ENCODE measurements at regions not wholly inside any gene's neighbourhood (a gene's known extent, or its start where the extent isn't known, plus 50 kb on each side); places are given as distances from the start of the nearest gene placed in this dataset.

- DNase-seq: peak; percentile 38
Measured at GRCh38 chr6:22886650-22887581, 317.6 kb downstream of the HDGFL1 start.

GRCh38 chr6:22888163-22888752 is 318.9 kb downstream of the HDGFL1 start:
- DNase-seq: peak; percentile 86

DNA sequence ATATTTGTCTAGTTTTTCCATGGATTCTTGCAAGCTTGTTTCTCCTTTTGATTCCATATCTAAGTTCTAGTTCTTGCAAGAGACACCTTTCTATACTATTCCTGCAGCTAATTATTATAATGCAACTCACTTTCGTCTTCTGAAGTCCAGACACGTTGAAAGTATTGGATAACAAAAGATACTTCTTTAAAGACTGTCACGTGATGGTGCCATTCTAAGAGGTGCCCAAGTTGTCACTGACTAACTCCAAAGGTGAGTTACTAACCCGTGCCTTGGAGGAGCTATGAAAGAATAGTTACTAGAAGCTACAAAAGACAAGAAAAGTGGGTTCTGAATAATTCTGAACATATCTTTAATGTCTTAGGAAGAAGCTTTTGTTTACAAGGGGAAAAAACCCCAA is 322.6 kb downstream of the HDGFL1 start:
- peak; percentile 14 for DNase-seq

GRCh38 chr6:22892452-22892851 is 323.1 kb downstream of the HDGFL1 start:
- DNase-seq: peak; percentile 96

GRCh38 chr6:22896696-22897095 is 327.3 kb downstream of the HDGFL1 start:
- no peak for DNase-seq

DNA sequence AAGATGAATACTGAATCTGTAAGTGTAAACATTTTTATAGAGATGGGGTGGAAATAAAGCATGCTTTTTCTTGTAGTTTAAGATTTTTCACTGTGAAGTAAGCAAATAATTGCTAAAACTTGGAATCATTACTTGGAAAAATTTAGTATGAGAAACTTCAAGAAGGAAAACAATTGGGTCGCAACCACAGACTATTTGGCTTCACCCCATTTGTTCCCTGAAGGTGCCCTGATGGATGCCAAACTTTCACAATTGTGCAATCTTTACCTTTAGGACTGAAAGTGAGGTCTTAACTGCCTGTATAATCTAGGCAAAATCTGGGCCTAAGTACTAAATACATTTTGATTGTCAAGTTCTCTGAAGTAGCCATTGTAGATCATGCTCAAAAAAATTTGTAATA is 330.1 kb downstream of the HDGFL1 start:
- DNase-seq: no peak

- DNase-seq: no peak
Measured at GRCh38 chr6:22903826-22904225, 334.5 kb downstream of the HDGFL1 start.

DNA sequence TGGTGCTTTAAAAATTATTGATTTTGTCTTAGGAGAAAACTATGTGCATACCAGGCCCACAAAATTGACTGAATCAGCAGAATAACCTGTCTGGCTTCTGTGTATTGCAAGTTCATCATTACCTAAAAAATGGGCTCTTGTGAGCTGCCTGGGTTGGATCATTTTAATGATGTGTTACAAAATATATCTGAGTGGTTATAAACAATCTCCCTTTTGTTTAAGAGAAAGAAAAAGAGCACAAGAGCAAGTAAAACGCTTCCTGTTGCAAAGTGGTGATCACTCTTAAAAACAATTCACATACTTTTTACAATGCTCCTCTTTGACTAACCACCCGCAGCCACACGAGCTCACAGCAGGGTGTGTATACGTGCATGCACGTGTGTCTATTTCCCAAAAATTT is 335.1 kb downstream of the HDGFL1 start:
- peak; percentile 41 for DNase-seq

DNA sequence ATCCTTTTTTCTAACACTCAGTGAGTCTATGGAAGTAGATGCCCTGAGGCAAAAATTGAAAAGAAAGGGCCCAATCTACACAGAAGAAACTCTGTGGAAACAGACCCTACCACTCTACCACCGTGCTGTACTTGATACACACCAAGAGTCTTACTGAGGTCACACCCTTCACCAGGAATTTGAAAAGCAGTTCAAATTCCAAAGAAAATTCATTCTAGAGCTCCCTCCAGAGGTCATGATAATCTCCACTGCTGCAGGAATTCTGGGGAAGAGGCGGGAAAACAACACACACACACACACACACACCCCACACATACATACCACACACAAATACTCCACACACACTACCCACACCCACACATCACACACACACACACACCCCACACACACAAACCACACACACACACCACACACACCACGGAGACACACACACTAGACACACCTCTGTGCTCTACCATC is 336.8 kb downstream of the HDGFL1 start:
- peak; percentile 69 for DNase-seq

DNA sequence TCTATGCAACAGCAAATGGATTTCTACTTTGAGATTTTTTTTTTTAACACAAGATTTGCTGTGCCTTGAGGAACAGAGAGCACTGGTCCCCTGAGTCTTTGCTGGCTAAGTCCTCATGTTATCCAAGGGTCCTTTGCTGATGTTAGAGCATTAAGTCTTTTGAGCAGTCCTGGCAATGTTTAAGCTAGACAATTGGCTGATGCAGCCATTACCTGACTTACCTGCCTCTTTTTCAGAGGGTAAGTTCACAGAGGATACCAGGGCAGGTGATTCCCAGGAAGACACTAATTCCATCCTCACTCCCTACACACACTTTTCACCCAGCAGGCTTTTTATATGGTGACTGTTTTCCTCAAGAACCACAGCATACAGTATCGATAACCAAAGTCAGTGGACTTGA is 337.7 kb downstream of the HDGFL1 start:
- no peak for DNase-seq

DNA sequence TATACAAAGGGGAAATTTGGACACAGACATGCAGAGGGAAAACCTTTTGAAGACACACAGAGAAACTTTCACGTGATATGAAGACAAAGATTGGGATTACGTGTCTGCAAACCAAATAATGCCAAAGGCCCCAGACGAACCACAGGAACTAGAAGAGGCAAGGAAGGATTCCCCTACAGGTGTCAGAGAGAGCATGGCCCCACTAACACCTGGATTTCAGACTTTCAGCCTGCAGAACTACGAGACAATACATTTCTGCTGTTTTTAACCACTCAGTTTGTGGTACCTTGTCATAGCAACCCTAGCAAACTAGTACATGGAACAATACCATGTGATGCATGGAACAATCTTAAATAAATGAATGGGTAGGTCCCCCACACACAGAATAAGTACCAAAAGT is 341.0 kb downstream of the HDGFL1 start:
- DNase-seq: no peak

- no peak for DNase-seq
Measured at GRCh38 chr6:22913612-22914011, 344.2 kb downstream of the HDGFL1 start.

GRCh38 chr6:22917344-22917743 is 348.0 kb downstream of the HDGFL1 start:
- DNase-seq: no peak

- DNase-seq: peak; percentile 32
Measured at GRCh38 chr6:22921828-22922227, 352.5 kb downstream of the HDGFL1 start.

DNA sequence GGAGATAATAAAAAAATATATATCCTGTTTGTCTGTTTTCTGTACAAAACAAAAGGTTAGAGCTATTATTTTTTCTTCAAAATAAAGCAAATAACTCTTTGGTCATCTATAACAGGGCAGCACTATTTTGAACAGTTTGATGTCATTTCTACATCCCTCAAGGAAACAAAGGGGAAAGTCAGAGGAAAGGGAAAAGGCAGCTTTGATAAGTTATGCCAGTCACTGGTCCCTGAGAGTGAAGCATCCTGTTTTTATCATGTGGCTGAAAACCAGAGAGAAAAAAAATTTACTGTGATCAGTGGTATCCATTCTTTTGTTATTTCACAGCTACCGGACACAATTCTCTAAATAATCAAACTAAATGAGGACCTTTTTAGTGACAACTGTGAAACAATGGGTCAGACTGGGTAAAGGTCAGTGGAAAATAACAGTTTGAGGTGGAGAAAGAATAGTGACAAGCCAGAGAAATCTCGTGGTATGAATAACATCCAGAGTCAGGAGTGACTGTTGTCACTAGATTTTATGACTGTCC is 356.0 kb downstream of the HDGFL1 start:
- DNase-seq: peak; percentile 54

DNA sequence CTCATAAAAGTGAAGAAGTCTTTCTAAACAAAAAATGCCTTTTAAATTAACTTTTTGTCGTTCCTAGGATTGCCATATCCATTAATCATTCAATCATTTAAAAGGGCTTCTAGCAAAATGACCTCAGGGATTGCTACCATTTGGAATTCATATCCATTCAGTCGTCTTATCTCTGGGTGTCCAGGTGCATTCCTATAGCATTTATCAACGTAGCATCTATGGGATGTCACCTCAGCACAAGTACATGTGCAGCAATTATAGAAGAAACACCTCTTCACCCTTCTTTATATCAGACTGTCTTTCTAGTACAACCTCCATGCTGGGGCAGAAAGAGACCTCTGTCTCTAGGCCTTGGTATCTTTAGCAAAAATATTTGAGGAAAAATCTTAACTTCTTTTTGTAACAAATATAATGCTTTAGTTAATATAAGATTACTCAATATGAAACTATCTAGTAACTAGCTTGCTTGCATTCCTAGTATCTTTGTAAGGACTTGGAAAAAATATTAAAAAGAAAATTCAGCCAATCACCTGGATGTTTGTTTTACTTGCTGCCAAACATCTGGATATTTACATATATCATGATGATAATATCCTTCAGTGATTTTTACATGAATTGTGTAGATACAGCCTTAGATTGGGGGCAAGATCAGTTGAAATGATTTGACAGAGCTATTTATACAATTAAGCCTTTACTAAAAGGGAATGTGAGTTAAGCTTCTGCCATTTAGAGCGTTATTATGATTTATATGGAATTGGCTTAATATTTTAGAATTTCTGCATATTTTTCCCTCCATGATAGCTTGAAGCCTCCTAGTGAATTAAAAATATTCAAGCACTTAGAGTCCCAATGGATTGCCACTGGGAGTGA is 356.8 kb downstream of the HDGFL1 start:
- no peak for DNase-seq

DNA sequence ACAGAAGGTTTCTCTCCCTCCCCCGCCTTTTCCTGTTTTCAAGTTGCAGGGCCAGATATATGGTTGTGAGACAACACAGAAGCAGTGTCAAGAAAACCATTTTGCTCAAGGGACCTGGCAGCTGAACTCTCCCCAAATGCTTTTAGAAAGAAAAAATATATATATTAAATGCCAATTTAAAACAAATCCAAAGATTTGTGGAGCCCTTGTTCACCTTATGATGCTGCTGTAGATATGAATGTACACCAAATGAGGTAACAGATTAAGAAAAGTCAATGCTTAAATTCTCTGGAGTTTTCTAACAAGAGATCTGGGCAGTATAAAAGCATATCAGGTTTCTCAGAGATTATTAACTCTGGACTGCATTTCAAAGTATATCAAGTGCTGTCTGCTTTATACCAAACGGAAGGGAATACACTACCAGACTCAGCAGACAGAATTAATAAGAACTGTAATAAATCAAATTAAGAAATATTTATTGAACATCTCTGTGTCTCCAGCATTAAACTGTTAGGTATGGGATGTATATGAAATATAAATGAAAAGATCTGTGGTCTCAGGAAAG is 357.5 kb downstream of the HDGFL1 start:
- DNase-seq: peak; percentile 34

DNA sequence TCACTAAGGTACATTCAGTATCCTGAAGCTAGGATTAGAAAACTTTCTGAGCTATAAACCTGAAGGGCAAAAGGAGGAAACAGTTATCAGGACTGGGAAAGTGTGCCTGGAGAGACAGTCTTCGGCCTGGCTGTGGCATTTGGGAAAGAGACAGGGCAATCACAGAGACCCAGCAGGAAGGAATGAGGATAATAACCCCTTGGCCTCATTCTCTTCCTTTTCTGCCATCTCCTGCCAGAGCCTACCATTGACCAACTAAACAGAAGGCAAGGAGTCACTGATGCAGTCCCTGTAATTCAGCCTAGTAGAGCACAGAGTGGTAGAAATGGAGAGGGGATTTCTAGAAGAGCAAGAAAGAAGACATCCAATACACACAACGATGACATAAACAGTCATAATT is 359.4 kb downstream of the HDGFL1 start:
- peak; percentile 9 for DNase-seq

DNA sequence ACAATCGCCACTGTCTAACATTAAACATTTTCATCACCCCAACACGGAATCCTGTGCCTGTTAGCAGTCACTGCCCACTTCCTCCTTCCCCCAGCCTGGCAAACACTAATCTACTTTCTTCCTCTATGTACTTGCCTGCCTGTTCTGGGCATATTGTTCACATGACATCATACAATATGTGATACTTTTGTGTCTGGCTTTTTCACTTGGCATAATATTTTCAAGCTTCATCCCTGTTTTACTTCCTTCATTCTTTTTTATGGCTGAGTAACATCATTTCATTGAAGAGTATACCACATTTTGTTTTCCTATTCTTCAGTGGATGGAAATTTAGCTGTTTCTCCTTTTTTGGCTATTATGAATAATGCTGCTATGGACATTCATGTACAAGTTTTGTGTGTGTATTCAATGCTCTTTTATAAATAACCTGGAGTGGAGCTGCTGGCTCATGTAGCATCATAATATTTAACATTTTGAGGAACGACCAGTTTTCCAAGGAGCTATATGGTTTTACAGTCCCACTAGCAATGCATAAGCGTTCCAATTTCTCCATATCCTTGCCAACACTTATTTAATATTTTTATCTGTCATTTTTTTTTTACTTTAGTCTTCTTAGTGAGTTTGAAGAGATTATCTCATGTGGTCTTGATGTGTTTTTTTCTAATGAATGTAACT is 360.1 kb downstream of the HDGFL1 start:
- DNase-seq: peak; percentile 45

- DNase-seq: no peak
Measured at GRCh38 chr6:22940581-22941290, 371.4 kb downstream of the HDGFL1 start.

- DNase-seq: no peak
Measured at GRCh38 chr6:22942403-22942802, 373.0 kb downstream of the HDGFL1 start.
